NCI-H146 (cell line): ENCODE measurements at regions not wholly inside any gene's neighbourhood (a gene's known extent, or its start where the extent isn't known, plus 50 kb on each side); places are given as distances from the start of the nearest gene placed in this dataset.

Experiments used
- DNase-seq: peaks from one replicate; lab custom pipeline; 2025; lab: John Stamatoyannopoulos, UW

GRCh38 chr2:12027136-12027535 lies 280.7 kb downstream of the LPIN1 start:
- DNase-seq, result no peak

- DNase-seq, result no peak
Observed at GRCh38 chr2:12031866-12032265, 285.4 kb downstream of the LPIN1 start.

GRCh38 chr2:12032398-12032797 lies 286.0 kb downstream of the LPIN1 start:
- no peak for DNase-seq

- no peak for DNase-seq
Observed at GRCh38 chr2:12032975-12033374, 286.5 kb downstream of the LPIN1 start.

- no peak for DNase-seq
Observed at GRCh38 chr2:12033494-12033893, 287.1 kb downstream of the LPIN1 start.

- DNase-seq, result no peak
Observed at GRCh38 chr2:12034382-12034781, 287.9 kb downstream of the LPIN1 start.

- no peak for DNase-seq
Observed at GRCh38 chr2:12035029-12035720, 288.7 kb downstream of the LPIN1 start.

GRCh38 chr2:12035956-12036639 lies 289.7 kb downstream of the LPIN1 start:
- no peak for DNase-seq

- DNase-seq, result no peak
Observed at GRCh38 chr2:12036640-12036983, 290.2 kb downstream of the LPIN1 start.

- DNase-seq, result no peak
Observed at GRCh38 chr2:12037301-12037700, 290.9 kb downstream of the LPIN1 start.

- no peak for DNase-seq
Observed at GRCh38 chr2:12041236-12041635, 294.8 kb downstream of the LPIN1 start.

- DNase-seq, result no peak
Observed at GRCh38 chr2:12043131-12043530, 296.7 kb downstream of the LPIN1 start.

GRCh38 chr2:12044857-12045256 lies 298.4 kb downstream of the LPIN1 start:
- no peak for DNase-seq

GRCh38 chr2:12045864-12046291 lies 299.4 kb downstream of the LPIN1 start:
- no peak for DNase-seq

GRCh38 chr2:12046641-12047040 lies 300.2 kb downstream of the LPIN1 start:
- no peak for DNase-seq

GRCh38 chr2:12047761-12048160 lies 301.3 kb downstream of the LPIN1 start:
- no peak for DNase-seq

GRCh38 chr2:12048550-12048949 lies 302.1 kb downstream of the LPIN1 start:
- DNase-seq, result no peak

GRCh38 chr2:12050396-12050795 lies 304.0 kb downstream of the LPIN1 start:
- no peak for DNase-seq

- DNase-seq, result no peak
Observed at GRCh38 chr2:12051831-12052230, 305.4 kb downstream of the LPIN1 start.

- DNase-seq, result no peak
Observed at GRCh38 chr2:12052796-12053195, 306.4 kb downstream of the LPIN1 start.

- no peak for DNase-seq
Observed at GRCh38 chr2:12054956-12055618, 308.7 kb downstream of the LPIN1 start.

- no peak for DNase-seq
Observed at GRCh38 chr2:12057436-12058166, 311.2 kb downstream of the LPIN1 start.
